ENCODE measurements at regions not wholly inside any gene's neighbourhood (a gene's known extent, or its start where the extent isn't known, plus 50 kb on each side); places are given as distances from the start of the nearest gene placed in this dataset.
A peak's percentile ranks its signal among the peaks of the same experiment; 100 is the strongest.

DNA sequence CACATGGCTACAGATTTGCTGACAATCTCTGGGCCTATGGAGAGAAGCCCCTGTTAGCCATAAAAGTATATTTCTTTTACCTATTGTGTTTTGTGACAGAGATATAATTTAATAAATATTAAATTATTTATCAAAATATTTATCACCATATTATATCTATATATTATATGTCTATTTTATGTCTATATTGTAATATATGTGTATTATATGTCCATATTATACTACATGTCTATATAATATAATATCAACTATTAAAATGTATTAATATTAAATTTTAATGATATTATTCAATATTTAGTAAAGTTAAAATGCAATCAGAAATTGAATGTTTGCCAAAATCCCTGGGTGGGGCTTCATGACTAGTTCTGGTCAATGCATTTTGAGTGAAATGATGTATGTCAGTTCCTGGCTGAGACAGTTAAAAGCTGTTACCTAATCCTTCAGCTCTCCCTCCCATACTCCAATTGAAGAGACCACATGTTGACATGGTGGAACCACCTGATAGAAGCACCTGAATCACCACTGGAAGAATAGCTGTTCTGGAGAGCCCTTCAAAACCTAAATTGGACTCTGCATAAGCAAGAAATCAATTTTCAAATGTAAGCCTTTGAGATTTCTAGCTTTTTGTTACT lies 357.3 kb upstream of the DDHD1 start:
- DNase-seq = no peak

DNA sequence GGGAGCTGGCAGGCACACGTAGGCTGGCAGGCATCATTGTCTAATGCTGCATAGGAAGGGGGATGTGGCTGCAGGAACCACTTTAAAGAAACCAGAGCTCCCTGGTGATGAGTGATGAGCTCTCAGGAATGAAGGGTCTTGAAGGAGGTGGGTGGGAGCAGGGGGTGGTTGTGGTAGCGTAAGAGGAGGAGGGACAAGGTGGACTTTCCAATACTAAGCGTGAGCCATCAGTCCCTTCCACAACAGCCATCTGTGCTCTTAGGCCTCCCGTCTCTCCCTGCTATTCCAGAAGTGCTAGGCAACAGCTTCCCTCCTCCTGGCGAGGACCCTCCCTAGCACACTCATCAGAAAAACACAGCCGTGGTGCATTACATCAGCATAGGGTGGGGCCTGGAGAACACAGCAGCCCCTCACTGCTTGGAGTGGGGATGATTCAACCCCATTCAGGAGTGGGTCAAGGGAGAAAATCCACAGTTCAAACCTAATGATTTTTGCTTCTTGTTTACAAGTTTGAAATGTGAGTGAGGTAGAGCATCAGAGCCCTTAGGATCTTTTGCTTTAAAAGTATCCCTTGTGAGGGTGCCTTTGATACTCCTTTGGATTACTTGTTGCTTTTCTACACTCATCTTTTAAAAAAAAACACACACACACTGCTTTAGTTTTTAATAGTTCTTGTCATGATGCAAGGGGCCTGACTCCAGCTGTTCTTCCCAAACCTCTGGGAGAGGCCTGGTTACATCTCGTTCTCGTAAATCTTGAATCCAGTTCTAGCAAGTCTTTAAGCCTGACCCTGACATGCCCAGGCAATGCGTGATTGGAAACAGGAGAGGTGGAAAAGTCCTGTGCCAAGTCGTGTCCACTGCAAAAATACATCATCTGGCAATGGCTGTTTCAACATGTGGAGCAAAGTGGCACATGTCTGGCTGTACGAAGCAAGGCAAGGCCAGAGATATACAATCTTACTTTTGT lies 356.4 kb upstream of the DDHD1 start:
- peak; percentile 82 for DNase-seq

GRCh38 chr14:53501361-53502211 lies 348.5 kb upstream of the DDHD1 start:
- peak; percentile 49 for DNase-seq

DNA sequence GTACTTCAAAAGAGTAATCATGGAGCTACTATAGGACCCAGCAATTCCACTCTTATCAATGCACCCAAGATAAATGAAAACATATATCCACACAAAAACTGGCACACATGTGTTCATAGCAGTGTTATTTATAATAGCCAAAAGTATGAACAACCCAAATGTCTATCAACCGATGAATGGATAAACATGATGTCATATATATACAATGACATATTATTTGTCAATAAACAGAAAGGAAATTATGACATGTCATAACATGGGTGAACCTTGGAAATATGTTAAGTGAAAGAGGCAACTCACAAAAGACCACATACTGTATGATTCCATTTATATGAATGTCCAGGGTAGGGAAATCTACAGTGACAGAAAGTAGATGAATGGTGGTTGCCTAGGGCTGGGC lies 347.1 kb upstream of the DDHD1 start:
- no peak for DNase-seq

DNA sequence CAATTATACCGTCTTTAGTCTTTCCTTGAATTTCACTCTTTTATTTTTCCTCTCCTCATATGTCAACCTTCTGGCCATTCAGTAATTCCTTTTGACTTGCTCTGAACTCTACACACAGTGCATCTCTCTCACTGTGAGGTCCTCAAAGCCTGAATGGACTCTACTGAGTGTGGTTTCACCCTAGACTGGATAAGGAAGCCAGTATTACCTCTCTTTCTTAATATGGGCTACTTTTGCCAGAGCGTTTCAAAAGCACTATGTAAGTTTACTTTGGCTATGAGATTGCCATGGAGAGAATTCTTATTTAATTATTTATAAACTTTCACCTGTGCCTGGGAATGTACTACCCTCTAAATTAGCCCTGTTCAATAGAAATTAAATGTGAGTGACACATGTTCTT lies 343.5 kb upstream of the DDHD1 start:
- DNase-seq = no peak

- no peak for DNase-seq
Measured at GRCh38 chr14:53495846-53496343, 342.8 kb upstream of the DDHD1 start.

DNA sequence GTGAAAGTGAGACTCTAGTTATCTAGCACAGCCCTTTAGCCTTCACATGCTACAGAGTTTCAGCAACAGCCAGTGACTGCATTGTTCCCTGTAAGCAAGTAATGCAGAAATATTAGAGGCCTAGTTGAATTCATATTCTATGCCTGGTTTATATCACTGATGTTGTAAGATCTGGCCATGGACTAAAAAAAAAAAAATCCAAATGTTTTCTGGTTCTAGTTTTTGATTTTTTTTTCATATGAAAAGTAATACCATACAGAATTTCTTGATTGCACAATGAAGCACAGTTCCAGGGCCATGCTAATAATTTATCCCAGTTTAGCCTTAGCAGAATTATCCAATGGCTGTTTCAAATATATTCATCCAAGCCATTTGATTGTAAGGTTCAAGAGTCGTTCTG lies 341.5 kb upstream of the DDHD1 start:
- no peak for DNase-seq

- no peak for DNase-seq
Measured at GRCh38 chr14:53493860-53494259, 340.7 kb upstream of the DDHD1 start.

DNA sequence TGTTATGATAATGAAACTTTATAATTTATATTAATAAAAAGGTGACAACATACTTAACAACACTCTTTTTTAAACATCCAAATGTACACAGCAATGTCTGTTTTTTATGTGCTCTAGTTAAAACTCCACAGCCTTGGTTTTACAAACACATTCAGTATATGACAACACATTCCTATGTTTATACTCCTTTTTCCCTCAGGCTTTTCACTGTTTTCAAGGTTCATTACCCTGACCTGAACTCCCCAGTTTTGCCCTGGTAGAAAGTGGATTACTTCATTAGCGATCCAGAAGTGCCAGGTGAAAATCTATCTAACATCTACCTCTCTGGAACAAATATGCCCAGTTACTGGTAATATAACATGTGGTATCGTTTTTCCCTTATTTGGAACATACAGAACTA lies 340.2 kb upstream of the DDHD1 start:
- no peak for DNase-seq

DNA sequence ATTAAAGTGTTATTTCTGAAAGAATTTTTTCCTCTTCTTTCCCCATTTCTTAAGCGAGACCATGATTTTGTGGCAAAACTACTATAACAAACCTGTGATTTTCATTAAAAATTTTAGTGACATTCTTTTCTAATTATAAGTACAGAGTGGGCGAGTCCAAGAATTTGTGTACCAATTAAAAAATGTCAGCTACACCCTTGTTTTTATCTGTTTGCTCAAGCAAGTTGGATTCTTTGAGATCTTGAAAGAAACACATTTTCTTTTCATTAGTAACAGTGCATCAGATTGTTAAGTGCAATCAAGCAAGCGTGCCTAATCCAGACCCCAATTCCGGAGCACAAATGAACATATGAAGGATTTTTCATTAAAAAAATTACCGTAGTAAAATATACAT lies 338.8 kb upstream of the DDHD1 start:
- DNase-seq = no peak

- DNase-seq = peak; percentile 68
Measured at GRCh38 chr14:53491256-53491883, 338.2 kb upstream of the DDHD1 start.

GRCh38 chr14:53478174-53478573 lies 325.1 kb upstream of the DDHD1 start:
- no peak for DNase-seq

GRCh38 chr14:53473480-53473879 lies 320.4 kb upstream of the DDHD1 start:
- DNase-seq = no peak

DNA sequence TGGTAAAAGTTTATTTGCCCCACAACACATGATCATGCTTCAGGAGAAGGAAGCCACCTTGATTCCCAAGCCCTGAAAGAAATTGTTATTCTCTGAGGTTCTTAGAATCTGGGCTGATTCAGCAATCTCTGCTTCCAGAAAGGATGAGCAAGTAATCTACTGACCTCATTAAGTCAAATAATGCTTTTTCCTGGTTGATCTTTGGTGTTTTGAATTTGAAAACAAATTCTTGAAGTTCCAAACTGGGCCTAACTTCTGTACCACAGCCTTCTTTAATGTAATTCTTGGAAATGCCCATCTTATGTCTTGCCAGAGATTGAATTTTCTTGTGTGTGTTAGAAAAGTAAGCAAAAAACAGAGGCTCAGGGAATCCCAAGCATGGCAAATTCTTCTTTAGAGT lies 319.2 kb upstream of the DDHD1 start:
- DNase-seq = no peak

DNA sequence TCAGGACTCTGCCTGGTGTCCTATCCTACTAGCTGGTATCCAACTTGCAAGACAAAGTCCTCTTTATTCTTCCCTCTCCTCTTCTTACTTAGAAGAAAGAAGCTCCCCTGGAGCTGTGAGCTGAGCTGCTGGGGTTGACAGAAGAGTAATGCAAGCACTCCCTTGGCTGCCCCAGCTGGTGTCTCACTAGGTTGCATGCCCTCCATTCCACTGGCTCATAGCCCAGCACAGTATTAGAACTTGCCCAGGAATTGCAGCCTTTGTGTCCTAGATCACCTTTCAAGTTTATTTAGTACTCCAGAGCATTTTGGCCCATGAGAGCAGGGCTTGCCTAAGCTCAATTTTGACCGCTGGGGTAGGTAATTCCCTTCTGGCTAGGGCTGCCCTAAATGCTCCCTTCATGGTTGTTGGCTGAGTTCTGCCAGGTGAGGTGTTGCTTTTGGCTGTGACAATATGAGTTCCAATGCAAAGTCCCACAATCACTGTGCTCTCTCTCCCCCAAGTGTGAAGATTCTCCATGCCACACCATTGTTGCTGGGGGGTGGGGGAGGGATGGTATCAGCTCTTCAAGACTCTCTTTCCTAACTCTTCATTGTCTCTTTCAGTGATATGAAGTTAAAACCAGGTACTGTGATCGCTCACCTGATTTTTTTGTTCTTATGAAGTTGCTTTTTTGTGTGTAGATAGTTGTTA lies 317.4 kb upstream of the DDHD1 start:
- DNase-seq = peak; percentile 39

- no peak for DNase-seq
Measured at GRCh38 chr14:53468876-53469275, 315.8 kb upstream of the DDHD1 start.

GRCh38 chr14:53464376-53464775 lies 311.3 kb upstream of the DDHD1 start:
- DNase-seq = no peak

DNA sequence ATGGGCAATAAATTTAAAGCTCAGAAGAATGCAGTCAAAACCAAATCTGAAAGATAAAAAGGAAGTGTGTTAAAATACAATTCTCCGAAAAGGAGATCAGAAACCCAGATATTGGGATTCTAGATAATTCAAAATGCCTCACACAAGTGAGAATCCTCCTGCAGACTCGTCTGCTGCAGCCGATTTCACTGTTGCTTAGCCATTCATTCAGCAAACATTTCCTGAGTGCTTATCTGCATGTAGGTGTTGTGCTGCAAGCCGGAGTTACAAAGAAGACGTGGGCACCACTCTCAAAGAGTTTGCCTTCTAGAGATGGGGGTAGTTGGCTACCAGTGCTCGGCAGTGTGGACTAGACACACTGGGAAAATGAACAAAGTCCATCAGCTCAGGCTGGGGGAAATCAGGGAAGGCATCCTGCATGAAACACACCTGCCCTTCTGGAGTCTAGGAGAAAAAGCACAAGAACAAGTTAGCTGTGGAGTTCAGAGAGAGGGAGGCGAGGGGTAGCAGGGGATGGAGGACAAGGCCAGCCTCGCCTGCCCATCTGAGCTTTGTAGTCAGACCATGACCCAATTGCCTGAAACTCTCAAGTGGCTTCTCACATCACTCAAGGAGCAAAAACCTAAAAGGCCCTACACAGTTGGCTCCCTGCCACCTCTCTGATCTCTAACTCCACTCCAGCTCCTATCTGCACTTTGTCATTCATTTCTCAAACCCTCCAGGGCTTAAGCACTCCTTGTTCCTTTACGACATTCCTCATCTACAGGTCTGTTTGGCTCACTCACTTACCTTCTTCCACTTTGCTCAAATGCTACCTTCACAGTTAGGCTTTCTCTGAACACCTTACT lies 310.0 kb upstream of the DDHD1 start:
- DNase-seq = no peak

DNA sequence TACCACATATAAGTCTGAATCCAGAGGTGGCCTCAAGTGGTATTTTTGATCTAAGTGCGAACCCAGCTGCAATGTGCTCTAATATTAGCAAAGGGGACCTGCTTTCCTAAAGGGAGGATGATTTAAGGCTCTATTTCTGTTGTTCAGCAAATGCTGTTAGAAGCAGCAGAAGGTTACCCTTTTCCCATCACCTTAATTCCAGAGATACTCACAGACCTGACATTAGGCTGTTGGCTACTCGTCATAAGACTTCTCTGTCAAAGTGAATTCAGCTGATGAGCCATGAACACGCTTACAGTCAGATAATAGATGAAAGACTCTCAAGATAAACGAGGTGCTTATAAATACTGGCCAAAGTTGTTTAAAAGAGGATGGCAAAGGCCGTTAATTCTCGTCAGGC lies 308.7 kb upstream of the DDHD1 start:
- no peak for DNase-seq

DNA sequence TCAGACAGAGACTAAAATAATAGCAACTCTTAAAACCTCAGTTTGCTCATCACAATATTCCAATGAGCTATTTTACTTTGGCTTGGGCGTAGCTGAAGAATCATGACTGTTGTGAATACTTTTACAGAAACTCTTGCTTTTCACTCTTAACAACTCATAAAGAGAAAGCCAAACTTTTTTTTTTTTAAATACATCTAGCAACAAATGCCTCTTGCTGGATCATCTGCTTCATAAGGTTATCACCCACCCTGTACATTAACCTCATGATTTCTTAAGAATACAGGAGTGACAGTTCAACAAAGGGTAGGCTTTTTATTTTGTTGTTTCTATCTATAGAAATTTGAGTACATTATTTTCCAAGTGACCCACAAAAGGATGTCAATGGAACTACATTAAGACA lies 307.4 kb upstream of the DDHD1 start:
- no peak for DNase-seq

DNA sequence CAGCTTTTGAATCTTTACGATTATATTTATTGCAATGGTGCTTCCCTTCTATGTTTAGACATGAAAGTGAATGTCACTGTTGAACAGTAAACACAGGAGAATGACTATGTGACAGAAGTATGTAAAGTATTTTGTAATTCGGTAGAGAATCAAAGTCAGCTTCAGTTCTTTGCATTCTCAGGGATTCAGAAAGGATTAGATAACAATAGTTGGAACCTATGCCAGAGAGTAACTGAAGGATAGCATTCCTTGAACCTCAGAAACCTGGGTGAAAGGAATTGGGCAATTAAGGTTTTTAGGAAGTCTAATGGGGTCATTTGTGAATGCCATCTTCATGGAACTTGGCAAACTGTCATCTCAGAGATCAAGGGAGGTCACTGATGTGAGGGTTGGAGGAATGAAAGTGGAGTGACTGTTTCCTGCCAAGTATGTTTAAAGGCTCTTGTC lies 305.3 kb upstream of the DDHD1 start:
- DNase-seq = peak; percentile 72

Measured in fibroblast of skin of abdomen (primary cell).